ENCODE measurements at regions not wholly inside any gene's neighbourhood (a gene's known extent, or its start where the extent isn't known, plus 50 kb on each side); places are given as distances from the start of the nearest gene placed in this dataset.
A peak's percentile ranks its signal among the peaks of the same experiment; 100 is the strongest.
"Not testable (repeated sequence)": the region's sequence is repeated elsewhere in the genome, so short reads cannot be mapped to it uniquely, and the experiment has no call there.

- Histone ChIP-seq H3K27me3 (ENCODE audit: control insufficient read depth, insufficient read depth, low read length) (peaks cover 23% of the 10 kb centered on the region), H3K36me3 (ENCODE audit: control insufficient read depth, insufficient read depth, low read length) (no peaks in the 10 kb centered on the region), H3K27ac (ENCODE audit: low read length) (no peak overlapping the region), H3K4me3 (ENCODE audit: low read length) (no peak overlapping the region), H3K9me3 (replicated peaks; ENCODE audit: control insufficient read depth, low read depth, low read length) (no peaks in the 10 kb centered on the region), H3K4me1 (ENCODE audit: control insufficient read depth, insufficient read depth, low read length) (peaks cover 26% of the 10 kb centered on the region)
- DNase-seq: no peak
- WGBS (ENCODE audit: insufficient coverage): 58% methylated on average over 13 of the region's 26 CpGs
Measured at GRCh38 chr4:1550122-1551070, 133.7 kb downstream of the FAM53A start.

- Histone ChIP-seq H3K9me3 (replicated peaks; ENCODE audit: control insufficient read depth, low read depth, low read length) (no peaks in the 10 kb centered on the region), H3K4me1 (ENCODE audit: control insufficient read depth, insufficient read depth, low read length) (peaks cover 26% of the 10 kb centered on the region), H3K27me3 (ENCODE audit: control insufficient read depth, insufficient read depth, low read length) (peaks cover 17% of the 10 kb centered on the region), H3K27ac (ENCODE audit: low read length) (no peak overlapping the region), H3K36me3 (ENCODE audit: control insufficient read depth, insufficient read depth, low read length) (no peaks in the 10 kb centered on the region), H3K4me3 (ENCODE audit: low read length) (no peak overlapping the region)
- no peak for DNase-seq
- 88% methylated on average over 9 of the region's 11 CpGs for WGBS (ENCODE audit: insufficient coverage)
Measured at GRCh38 chr4:1549638-1550035, 134.5 kb downstream of the FAM53A start.

- WGBS (ENCODE audit: insufficient coverage): 11% methylated on average over 33 of the region's 33 CpGs
- Histone ChIP-seq H3K27ac (ENCODE audit: low read length) (peak overlapping the region; percentile 35), H3K27me3 (ENCODE audit: control insufficient read depth, insufficient read depth, low read length) (peaks cover 17% of the 10 kb centered on the region), H3K4me1 (ENCODE audit: control insufficient read depth, insufficient read depth, low read length) (peaks cover 26% of the 10 kb centered on the region)
- not testable (repeated sequence) for H3K4me3 ChIP-seq (ENCODE audit: low read length); H3K36me3 ChIP-seq (ENCODE audit: control insufficient read depth, insufficient read depth, low read length); DNase-seq; H3K9me3 ChIP-seq (replicated peaks; ENCODE audit: control insufficient read depth, low read depth, low read length)
Measured at GRCh38 chr4:1548827-1549637, 135.1 kb downstream of the FAM53A start.

GRCh38 chr4:1547856-1548826 is 136.0 kb downstream of the FAM53A start:
- H3K36me3 ChIP-seq (ENCODE audit: control insufficient read depth, insufficient read depth, low read length): no peaks in the 10 kb centered on the region
- H3K27me3 ChIP-seq (ENCODE audit: control insufficient read depth, insufficient read depth, low read length): peaks cover 19% of the 10 kb centered on the region
- 31% methylated on average over 30 of the region's 42 CpGs for WGBS (ENCODE audit: insufficient coverage)
- no peaks in the 10 kb centered on the region for H3K9me3 ChIP-seq (replicated peaks; ENCODE audit: control insufficient read depth, low read depth, low read length)
- DNase-seq: peak; percentile 73
- peak overlapping the region; percentile 35 for H3K27ac ChIP-seq (ENCODE audit: low read length)
- H3K4me1 ChIP-seq (ENCODE audit: control insufficient read depth, insufficient read depth, low read length): peaks cover 26% of the 10 kb centered on the region
- H3K4me3 ChIP-seq (ENCODE audit: low read length): no peak overlapping the region

GRCh38 chr4:1547131-1547855 is 136.8 kb downstream of the FAM53A start:
- Histone ChIP-seq H3K27ac (ENCODE audit: low read length) (peak overlapping the region; percentile 20), H3K9me3 (replicated peaks; ENCODE audit: control insufficient read depth, low read depth, low read length) (no peaks in the 10 kb centered on the region), H3K4me3 (ENCODE audit: low read length) (no peak overlapping the region), H3K36me3 (ENCODE audit: control insufficient read depth, insufficient read depth, low read length) (no peaks in the 10 kb centered on the region), H3K27me3 (ENCODE audit: control insufficient read depth, insufficient read depth, low read length) (peaks cover 20% of the 10 kb centered on the region), H3K4me1 (ENCODE audit: control insufficient read depth, insufficient read depth, low read length) (peaks cover 26% of the 10 kb centered on the region)
- DNase-seq: peak; percentile 14
- WGBS (ENCODE audit: insufficient coverage): 43% methylated on average over 10 of the region's 19 CpGs

GRCh38 chr4:1544861-1545281 is 138.6 kb upstream of the NKX1-1 start:
- WGBS (ENCODE audit: insufficient coverage): 87% methylated on average over 10 of the region's 18 CpGs
- Histone ChIP-seq H3K36me3 (ENCODE audit: control insufficient read depth, insufficient read depth, low read length) (no peaks in the 10 kb centered on the region), H3K4me3 (ENCODE audit: low read length) (no peak overlapping the region), H3K9me3 (replicated peaks; ENCODE audit: control insufficient read depth, low read depth, low read length) (no peaks in the 10 kb centered on the region), H3K4me1 (ENCODE audit: control insufficient read depth, insufficient read depth, low read length) (peaks cover 26% of the 10 kb centered on the region), H3K27ac (ENCODE audit: low read length) (no peak overlapping the region), H3K27me3 (ENCODE audit: control insufficient read depth, insufficient read depth, low read length) (peaks cover 25% of the 10 kb centered on the region)
- DNase-seq: peak; percentile 8

- H3K4me3 ChIP-seq (ENCODE audit: low read length); H3K27ac ChIP-seq (ENCODE audit: low read length); DNase-seq; H3K36me3 ChIP-seq (ENCODE audit: control insufficient read depth, insufficient read depth, low read length); H3K9me3 ChIP-seq (replicated peaks; ENCODE audit: control insufficient read depth, low read depth, low read length): not testable (repeated sequence)
- H3K27me3 ChIP-seq (ENCODE audit: control insufficient read depth, insufficient read depth, low read length): peaks cover 25% of the 10 kb centered on the region
- WGBS (ENCODE audit: insufficient coverage): 60% methylated on average over 14 of the region's 21 CpGs
- peaks cover 26% of the 10 kb centered on the region for H3K4me1 ChIP-seq (ENCODE audit: control insufficient read depth, insufficient read depth, low read length)
Measured at GRCh38 chr4:1544435-1544834, 138.2 kb upstream of the NKX1-1 start.

GRCh38 chr4:1543976-1544375 is 137.7 kb upstream of the NKX1-1 start:
- H3K4me3 ChIP-seq (ENCODE audit: low read length): no peak overlapping the region

GRCh38 chr4:1543561-1543960 is 137.3 kb upstream of the NKX1-1 start:
- Histone ChIP-seq H3K27me3 (ENCODE audit: control insufficient read depth, insufficient read depth, low read length) (peaks cover 24% of the 10 kb centered on the region), H3K9me3 (replicated peaks; ENCODE audit: control insufficient read depth, low read depth, low read length) (no peaks in the 10 kb centered on the region), H3K4me3 (ENCODE audit: low read length) (no peak overlapping the region), H3K4me1 (ENCODE audit: control insufficient read depth, insufficient read depth, low read length) (peaks cover 24% of the 10 kb centered on the region), H3K36me3 (ENCODE audit: control insufficient read depth, insufficient read depth, low read length) (no peaks in the 10 kb centered on the region), H3K27ac (ENCODE audit: low read length) (no peak overlapping the region)
- no peak for DNase-seq
- 91% methylated on average over 8 of the region's 8 CpGs for WGBS (ENCODE audit: insufficient coverage)

More at GRCh38 chr4:1543976-1544375, 137.7 kb upstream of the NKX1-1 start:
- peaks cover 26% of the 10 kb centered on the region for H3K4me1 ChIP-seq (ENCODE audit: control insufficient read depth, insufficient read depth, low read length)
- no peak overlapping the region for H3K27ac ChIP-seq (ENCODE audit: low read length)
- no peaks in the 10 kb centered on the region for H3K36me3 ChIP-seq (ENCODE audit: control insufficient read depth, insufficient read depth, low read length)
- no peak for DNase-seq
- no peaks in the 10 kb centered on the region for H3K9me3 ChIP-seq (replicated peaks; ENCODE audit: control insufficient read depth, low read depth, low read length)
- peaks cover 25% of the 10 kb centered on the region for H3K27me3 ChIP-seq (ENCODE audit: control insufficient read depth, insufficient read depth, low read length)
- whole genome bisulfite sequencing (ENCODE audit: insufficient coverage): 83% methylated on average over 4 of the region's 11 CpGs
